T-helper 9 cell (primary cell): ENCODE measurements at regions not wholly inside any gene's neighbourhood (a gene's known extent, or its start where the extent isn't known, plus 50 kb on each side); places are given as distances from the start of the nearest gene placed in this dataset.

Experiments
- DNase-seq: peaks from one replicate; pipeline ENCODE4 v3.0.0-alpha.2; 2020

DNA sequence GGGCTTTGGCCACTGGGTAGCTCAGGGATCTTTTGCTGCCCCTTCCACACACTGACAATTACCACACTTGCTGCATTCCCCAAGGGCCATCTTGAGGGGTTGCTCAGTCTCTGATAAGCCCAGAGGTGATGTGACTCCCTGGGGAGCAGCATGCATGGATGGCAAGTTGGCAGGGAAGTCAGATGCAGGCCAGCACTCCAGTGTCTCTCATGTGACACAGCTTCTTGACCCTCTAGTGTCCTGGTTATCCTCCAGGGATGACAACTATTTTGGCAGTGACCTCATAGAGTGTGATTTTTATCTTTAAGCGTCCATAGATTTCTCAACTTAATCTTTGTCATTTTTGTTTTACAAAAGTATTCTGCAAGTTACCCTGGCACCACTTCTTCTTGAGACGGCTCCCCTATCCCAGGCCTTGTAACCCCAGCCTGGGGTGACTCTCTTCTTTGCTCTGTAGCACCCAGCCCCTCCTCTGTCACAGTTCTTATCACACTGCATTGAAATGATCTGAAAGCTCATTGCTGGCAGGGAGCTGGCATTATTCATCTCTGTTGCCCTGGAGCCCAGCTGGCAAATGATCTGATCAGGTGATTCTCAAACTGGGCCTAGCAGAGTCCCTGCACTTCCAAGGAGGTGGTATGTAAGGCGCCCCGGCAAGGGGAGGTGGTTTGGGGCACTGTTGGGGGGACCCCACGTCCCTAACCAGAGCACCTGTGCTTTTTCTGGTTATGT is 72.6 kb downstream of the TENT5C start:
- DNase-seq, result no peak

DNA sequence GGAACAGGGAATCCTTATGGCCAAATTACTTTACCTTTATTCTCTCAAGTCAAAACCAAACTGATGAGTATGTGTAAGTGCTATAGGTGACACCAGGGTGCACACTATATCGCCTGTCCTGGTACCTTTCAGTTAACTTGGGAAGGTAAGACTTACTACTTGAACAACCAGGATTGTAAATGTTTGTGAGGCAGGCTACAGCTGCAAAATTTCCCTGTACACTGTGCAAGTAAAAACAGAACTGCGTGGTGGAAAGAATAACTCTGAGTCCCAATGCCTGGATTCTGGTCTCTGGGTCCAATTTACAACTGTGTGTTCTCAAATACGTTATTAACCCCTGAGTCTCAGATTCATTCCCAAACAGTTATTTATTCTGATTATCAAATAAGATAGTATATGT is 73.5 kb downstream of the TENT5C start:
- DNase-seq, result no peak

DNA sequence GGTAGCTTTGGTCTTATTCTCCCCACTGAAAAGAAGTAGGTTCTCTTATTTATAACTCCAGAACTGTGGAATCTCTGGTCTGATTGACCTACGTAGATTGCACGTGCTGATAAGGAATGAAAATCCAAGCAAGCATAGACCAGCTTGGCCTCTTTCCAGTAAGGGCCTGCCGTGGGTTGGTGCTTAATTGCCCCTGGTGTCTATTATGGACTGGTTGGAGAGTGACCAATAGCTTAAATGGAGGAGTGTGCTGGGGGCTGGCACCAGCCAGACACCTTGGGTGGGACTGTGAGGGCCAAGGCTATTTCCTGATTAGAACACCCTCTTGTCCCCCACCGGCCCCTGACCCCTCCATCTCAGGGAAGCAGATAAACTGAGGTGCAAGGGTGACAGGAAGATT is 74.0 kb downstream of the TENT5C start:
- no peak for DNase-seq

GRCh38 chr1:117680316-117681002 is 74.6 kb downstream of the TENT5C start:
- no peak for DNase-seq

DNA sequence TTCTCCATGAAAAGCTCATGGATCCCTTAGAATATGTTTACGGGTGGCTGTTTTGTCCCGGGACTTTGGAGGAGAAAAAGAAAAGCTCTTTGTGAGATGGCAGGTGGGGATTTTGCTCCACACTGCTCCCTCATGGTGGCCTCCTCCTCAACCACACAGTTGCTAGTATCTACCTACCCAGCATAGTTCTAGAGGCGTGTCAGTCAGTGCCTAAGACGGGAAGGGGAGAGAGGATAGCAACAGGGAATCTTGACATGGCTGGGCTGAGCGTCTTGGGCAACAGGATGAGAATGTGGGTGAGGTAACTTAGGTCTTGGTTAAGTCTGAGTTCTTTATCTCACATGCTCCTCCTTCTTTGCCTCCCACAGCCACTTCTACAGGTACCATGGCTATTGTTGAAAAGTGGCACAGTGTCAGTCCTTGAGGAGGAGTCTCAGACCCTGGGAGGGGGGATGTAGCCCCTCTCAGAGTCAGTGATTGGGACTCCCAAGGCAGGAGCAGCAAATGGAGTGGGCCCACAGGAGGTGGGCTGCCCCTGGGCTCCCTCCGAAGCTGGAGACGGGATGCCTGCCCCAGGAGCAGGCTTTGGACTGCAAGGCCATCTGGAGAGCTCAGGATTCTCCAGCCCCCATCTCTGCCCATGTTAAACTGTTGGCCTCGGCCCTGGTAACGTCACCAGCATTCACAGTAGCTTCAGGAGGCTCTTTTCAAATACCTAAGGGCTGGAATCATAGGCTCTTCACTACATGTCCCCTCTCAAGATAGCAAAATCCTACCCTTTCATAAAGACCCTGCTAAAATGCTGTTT is 75.4 kb downstream of the TENT5C start:
- no peak for DNase-seq

DNA sequence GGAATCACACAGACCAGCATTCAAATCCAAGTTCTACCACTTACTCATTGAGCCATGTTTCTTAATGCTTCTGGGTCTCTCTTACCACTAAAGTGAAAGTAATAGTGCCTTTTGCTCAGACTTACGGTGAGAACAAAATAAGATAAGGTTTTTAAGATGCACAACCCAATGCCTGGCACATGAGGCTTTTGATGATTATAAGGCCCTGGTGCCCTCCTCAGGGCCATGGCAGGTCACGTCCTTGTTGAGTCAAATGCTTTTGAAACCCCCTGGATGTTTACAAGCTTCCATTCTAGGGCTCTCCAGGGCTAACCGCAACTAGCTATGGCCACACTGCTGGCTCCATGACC is 76.0 kb downstream of the TENT5C start:
- DNase-seq, result no peak

DNA sequence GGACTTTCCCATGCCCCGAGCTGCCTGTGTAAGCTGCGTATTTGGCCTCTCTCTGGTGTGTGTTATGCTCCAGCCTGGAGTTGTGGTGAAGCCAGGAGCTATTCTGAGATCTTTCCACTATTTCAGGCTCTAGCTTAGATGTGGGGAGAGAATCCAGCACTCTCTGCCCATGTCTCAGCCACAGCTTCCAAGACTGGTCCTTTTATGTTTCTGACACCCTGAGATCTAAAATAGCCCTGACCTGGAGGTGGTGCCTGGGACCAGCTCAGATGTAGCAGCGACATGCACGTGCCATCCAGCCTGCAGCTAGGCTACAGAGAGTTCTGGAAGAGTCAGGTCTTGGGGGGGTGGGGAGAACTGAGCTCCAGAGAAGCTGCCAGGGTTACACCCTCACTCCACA is 76.5 kb downstream of the TENT5C start:
- no peak for DNase-seq

DNA sequence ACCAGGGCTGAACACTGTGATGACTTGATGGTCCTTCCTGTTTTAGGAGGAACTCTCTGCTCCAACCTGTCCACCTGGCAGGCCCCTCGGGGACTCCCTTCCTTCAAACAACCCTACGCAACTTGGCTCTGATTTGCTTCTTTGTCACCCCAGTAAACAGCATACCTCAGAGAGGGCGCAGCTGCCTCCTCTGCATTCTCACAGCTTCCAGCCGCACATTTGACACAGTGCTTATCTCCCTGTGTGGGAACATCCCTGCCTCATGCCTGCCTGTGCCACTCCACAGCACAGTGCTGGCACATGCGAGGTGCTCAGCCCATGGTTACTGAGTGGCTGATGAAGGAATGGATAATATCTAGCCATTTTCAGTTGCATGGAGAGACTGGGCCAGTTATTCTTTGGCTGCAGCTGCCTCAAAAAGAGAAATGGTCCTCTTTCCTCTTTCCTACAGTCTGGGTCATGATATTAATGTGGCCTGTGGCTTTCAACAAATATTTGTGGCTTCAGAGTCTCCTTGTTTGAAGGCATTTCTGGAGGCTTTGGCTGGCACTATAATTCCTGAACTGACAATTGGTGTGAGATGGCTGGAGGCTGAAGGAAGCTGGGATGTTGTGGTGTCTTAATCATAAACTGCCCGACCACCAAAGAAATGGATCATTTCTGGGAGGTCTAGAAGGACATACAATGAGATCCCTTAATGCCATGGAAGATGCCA is 77.9 kb downstream of the TENT5C start:
- DNase-seq, result no peak

DNA sequence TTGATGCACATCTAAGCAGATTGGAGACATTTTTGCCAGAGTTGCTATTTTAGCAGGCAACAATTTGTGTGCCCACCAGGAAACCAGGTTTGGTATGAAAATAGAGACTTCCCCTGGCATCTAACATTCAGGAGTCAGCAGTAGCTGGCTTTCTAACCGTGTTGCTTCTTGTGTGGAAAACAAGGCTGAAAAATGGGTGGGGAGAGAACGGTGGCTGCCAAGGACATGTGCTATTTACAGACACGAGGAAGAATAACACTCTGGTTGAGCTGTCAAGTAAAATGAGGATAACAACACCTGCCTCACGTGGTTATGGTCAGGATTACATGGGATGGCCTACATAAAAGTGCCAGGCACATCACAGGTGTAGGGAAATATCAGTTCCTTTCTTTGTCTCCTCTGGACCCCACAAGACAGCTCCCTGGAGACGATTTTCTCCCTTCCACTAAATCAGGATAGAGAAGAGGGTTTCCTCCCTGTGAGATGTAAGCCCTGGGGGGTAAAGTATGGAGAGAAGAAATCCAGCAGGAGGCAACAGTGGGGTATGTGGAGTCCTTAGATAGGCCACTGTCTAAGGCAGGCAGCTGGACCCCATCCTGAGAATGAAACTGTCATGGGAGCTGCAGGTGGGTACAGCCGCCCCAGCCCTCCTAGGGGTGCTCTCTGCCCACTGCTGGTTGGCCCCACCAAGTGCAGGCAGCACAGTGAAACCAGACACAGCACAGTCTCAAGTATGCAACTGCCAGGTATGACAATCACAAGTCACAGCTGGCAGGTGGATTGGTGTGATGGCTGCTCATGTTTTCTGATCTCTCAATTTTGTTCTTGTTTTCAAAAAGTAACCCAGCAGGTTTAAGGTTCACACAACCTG is 80.3 kb downstream of the TENT5C start:
- no peak for DNase-seq

GRCh38 chr1:117686907-117687306 is 81.1 kb downstream of the TENT5C start:
- no peak for DNase-seq

DNA sequence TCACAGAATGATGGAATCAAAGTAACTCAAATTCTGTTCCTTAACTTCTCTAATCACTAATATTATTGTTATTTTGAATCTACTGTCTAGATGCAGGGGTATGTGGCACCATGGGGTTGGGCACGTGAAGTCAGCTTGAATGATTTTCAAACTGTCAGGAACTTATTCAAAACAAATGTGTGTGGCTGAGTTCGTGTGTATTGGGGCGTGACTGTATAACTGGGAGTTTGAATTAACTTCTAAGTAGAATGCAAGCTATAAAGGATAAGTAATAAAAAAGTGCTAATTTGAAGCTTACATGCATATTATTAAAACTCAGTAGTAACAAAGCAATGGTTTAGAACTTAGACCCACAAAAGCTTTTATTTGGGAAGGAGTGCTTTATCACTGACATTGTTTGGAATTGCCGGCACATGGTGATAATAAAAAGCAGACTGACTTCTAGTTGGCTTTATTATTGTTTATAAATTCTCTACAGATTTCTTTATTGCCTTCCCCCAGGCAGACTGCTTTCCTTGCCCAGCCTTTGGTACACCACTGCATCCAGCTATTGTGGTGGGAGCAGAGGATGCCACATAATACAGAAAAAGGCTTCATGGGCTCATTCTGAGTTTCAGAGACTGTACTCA is 84.3 kb downstream of the TENT5C start:
- DNase-seq, result no peak

DNA sequence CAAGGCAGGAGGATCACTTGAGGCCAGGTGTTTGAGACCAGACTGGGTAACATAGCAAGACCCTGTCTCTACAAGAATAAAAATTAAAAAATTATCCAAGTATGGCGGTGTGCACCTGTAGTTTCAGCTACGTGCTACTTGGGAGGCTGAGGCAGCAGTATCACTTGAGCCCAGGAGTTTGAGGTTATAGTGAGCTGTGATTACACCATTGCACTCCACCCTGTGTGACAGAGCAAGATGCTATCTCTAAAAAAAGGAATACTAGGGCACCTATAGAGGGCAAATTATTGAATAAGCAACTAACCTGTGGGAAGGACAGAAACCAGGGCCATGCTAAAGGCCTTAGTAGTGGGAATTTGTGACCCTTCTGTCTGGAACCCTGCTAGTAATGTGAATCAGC is 86.1 kb downstream of the TENT5C start:
- no peak for DNase-seq

DNA sequence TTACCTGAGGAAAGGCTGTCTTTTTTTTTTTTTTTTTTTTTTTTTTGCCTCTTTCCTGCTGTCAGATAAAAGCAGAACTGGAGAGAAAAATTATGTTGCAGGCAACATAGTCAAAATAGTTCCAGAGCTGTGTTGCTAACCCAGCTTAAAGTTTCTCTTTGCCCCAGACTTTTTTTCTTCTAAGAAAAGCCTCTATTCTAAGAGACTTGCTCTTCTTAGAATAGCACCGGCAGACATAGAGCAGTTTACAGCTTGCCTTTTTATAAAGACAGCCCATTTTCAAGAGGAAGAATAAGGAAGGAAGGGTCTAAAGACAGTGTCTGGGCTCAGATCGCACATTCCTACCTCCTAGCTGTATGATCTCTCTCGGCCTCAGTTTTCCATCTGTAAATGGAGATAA is 88.7 kb downstream of the TENT5C start:
- no peak for DNase-seq

DNA sequence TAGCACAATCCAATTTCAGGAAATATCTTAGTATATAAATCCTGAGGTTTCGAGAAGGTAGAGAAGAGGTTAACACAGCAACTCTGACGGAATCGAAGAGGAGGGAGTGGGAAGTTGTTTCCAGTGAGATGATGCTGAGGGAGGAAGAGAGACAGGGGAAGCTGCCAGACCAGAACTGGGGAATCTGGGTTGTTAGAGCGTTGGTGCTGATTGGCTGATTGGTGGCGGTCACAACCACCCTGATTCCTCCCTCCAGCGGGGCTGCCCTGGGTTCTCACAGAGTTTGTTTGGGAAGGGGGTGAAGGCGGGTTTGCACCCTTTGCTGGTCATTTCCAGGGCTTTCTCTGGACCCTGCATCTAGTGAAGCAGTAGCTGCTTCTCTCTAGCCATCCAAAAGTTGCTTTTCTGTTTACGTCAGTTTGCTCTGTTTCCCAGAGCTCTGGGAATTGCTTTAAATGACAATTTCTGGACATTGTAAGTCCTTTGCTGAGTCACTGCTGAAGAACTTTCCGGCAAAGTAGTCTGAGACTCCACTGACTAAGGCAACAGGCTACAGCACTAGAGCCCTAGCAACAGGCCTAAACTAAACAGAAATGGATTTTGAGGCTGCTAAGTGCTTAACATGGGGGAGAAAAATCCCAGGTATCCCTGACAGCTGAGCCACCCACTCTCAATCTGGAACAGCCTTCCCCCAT is 90.1 kb downstream of the TENT5C start:
- DNase-seq, result no peak

DNA sequence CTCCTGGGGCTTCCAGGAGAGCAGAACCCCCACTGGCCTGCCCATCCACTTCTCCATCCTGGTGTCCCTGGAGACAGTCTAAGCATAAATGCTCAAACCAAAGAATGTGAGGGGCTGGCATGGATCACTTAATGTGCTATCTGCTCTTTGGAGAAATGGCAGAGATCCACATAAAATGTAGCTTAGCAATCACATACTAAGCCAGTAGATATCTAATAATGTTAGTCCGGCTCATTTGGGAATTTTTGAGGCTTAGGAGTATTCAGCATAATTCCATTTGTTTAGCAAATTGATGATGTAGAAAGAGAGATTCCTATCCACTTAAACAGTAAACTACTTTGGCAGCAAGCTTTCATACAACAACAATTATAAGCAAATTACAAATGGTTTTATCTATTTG is 90.7 kb downstream of the TENT5C start:
- DNase-seq, result no peak

GRCh38 chr1:117697220-117697781 is 91.5 kb downstream of the TENT5C start:
- no peak for DNase-seq

DNA sequence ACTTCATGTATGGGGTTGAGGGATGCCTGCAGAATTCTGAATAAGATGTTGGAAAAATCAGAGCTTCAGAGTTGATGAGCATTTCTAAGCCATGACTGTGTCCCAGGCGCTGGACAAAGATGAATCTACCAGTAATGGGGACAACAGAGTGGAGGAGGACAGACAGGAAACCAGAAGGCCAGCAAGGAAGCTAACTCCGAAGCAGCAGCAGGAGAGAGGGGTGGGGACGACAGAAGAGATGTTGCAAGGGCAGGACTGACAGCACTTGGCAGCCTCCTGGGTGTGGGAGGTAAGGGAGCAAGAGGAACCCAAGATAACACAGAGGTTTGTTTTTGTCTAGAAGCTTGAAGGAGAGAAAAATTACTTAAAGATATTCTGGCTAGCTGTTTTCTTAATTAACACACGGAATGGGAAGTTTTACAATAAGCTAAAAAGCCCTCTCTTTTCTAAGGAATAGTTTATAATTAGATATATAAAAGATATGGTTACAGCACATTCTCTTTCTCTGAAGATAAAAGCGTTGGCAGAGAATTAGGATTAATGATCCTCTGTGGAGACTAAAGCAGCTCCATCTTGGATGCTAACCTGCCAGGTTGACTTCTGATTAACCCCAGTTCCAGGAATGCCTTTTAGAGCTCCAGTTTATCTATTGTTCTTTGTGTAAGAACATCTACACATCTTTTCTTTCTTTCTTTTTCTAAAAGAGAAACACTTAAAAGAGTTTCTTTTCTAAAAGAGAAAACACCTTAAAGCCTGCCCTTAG is 92.7 kb downstream of the TENT5C start:
- no peak for DNase-seq

DNA sequence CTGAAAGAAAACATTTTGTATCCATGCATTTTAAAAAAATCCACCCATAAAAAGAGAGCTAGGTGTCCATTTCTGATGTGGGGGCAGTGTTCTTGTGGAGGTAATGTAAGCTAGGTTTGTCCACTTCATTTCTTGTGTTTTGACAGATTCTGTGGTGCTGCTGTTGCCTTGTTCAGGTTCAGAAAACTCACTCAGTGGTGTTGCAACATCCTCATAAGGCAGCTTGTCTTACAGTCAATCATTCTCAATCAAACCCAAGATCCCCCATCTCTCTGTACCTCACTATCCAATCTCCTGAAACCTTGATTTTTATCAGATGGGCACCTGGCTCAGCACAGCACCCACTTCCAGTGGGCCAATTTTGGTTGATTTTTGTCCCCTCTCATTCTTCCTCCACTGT is 94.1 kb downstream of the TENT5C start:
- no peak for DNase-seq

DNA sequence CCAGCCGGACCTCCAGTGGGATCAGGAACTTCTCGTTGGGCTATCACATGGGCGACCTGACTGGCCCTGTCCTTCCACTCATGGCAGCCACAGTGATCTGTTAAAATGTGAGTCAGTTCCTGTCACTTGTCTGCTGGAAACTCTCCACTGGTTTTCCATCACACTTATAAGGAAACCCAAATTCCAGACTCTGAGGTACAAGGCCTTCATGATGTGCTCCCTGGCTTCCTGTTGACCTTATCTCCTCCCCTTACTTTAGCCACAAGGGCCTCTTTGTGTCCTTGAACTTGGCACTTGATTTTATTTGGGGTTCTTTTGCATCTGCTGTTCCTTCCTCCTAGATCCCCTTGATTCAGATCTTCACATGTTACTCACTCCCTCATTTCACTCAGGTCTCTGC is 96.8 kb downstream of the TENT5C start:
- DNase-seq, result no peak

DNA sequence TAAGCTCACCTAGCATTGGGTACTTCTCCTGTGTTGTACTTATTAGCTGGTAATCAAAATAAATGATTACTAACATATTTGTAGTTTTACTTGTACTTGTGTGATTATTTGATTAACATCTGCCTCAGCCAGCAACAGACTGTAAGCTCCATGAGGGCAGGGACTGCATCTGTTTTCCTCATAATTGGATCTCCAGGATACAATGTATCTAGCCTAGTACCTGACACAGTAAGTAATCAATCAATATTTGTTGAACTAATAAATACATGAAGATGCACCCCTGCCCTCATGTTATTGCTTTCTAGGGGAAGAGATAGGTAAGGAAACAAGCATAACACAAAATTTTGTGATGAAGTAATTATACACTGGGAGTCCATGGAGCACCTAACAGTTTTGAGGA is 101.5 kb downstream of the TENT5C start:
- no peak for DNase-seq
